HG02588 (cell line): ENCODE measurements at regions not wholly inside any gene's neighbourhood (a gene's known extent, or its start where the extent isn't known, plus 50 kb on each side); places are given as distances from the start of the nearest gene placed in this dataset.
"Not testable (repeated sequence)": the region's sequence is repeated elsewhere in the genome, so short reads cannot be mapped to it uniquely, and the experiment has no call there.

ENCODE experiments used
- ATAC-seq: cut with Tn5 transposase; IDR thresholded peaks from one replicate; pipeline ENCODE4 v1.9.1; 2021; ENCODE audit warnings: mild to moderate bottlenecking, moderate library complexity; ENCODE audit not compliant: unreplicated experiment

DNA sequence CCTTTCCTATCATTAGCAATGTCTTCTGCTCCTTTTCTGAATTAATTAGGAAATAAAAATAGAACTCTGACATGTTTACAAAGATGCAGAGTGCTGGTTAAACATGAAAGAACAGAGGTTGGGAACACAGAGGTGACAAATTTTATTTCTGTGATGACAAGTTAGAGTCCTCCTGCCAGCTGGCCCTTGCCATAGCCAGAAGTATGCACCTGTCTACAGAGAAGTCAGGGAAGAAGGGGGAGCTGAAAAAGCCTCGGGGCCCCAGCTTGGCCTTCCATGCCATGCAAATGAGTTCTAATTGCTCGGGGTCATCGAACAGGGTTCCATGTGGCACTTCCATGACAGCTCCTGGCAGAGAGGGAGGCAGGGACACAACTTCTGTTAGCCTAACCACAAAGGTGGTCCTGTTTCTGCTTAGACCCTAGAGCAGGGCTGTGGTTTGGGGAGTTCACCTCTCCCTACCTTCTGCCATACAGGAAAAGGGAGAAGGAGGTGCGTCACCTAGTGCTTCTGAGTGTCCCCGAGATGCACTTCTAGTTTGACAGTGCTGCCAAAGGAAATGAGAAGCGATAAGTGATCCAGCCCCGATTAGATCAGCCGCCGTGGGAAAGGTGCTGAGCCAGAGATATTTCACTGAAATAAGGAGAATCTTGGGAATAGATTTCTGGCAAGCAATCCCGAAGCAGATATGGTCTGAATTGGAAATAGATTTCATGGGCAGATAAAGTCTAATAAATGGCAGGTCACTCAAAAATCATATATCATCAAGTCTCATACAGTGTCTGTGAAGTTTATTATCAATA, 155.8 kb upstream of the FOXN3 start:
- no peak for ATAC-seq

DNA sequence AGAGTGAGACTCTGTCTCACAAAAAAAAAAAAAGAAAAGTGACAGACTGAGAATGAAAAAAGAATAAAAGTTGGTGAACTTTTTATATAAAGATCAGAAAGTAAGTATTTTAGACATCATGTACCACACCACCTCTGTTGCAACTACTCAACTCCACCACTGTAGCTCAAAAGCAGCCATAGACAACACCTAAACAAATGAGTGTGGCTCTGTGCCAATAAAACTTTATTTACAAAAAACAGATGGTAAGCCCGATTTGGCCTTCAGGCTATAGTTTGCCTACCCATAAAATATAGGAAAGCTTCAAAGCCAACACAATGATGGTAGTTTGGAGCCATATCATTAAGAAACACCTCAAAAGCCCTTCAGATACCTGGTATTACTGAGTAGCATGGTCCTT, 154.5 kb upstream of the FOXN3 start:
- no peak for ATAC-seq

DNA sequence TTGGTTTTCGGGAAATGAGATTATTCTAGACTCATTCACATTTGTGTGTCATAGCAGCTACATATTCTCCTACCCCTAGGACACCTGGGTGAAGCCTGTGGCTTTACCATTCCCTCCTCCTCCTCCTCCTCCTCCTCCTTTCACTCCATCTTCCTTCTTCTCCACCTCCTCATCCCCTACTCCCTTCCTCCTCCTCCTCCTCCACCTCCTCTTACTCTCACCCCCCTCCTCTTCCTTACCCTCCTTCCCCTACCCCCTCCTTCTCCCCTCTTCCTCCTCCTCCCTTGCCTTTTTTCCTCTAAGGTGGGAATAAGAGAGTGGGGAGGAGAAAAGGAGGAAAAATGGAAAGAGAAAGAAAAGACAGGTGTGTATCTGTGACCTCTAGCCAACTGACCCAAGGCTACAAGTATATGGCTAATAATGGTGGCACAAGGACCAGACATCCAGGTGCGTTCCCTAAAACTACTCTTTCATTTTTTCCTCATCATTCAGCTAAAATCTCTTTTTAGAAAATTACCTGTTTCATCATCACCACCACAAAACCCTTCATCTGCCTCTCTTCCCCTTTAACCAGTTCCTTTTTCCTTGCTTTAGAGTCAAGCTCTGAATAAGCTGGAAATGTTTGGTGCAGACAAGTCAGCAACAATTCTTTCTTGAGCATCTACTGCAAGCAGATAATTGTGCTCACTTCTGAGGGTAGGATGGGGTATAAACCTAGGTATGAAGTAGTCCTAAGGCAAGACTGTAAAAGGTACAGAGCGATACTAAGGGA, 149.8 kb upstream of the FOXN3 start:
- no peak for ATAC-seq

DNA sequence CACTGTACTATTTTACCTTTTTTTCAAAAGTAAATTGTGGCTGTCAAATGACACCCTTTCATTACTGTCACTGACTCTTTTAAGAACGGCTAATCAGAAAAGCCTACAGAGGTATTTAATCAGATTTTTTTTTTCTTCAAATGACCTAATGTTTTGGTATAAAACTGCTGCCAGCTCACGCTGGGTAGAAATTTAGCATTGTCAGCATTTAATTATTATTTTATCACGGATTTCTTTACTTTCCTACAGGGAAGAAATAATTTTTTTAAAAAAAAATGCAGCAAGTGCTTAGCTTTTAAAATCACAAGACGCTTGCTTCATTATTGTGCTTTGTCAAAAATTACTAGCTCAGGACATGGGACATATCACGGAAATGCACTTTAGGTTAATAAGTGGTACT, 149.1 kb upstream of the FOXN3 start:
- ATAC-seq, result no peak

DNA sequence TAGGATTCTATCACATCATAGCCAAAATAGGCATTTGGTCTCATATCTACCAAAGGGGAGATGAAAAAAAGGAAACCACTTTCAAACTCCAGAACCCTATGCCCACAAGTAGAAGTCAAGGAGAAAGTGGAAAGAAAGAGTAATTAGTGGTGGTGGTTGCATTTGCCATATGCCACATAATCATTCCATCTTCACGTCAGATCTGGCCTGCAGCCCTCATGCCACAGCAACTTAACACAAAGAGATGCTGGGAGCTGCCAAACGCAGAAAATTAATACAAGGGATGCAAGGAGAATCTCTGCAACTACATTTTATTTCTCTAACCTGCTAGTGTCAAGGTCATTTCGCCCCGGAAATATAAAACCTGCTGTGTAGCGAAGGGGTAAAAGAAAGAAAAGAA, 148.6 kb upstream of the FOXN3 start:
- ATAC-seq, result no peak

DNA sequence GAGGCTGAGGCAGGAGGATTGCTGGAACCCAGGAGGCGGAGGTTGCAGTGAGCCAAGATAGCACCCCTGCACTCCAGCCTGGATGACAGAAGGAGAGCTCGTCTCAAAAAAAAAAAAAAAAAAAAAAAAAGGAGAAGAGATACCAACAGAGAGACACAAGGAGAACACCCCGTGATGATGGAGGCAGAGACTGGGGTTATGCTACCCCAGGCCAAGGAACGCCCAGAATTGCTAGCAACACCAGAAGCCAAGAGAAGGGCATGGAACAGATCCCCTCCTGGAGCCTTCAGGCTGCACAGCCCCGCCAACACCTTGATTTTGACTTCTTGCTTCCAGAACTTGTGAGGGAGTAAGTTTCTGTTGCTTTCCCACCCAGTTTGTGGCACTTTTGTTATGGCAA, 148.0 kb upstream of the FOXN3 start:
- no peak for ATAC-seq

DNA sequence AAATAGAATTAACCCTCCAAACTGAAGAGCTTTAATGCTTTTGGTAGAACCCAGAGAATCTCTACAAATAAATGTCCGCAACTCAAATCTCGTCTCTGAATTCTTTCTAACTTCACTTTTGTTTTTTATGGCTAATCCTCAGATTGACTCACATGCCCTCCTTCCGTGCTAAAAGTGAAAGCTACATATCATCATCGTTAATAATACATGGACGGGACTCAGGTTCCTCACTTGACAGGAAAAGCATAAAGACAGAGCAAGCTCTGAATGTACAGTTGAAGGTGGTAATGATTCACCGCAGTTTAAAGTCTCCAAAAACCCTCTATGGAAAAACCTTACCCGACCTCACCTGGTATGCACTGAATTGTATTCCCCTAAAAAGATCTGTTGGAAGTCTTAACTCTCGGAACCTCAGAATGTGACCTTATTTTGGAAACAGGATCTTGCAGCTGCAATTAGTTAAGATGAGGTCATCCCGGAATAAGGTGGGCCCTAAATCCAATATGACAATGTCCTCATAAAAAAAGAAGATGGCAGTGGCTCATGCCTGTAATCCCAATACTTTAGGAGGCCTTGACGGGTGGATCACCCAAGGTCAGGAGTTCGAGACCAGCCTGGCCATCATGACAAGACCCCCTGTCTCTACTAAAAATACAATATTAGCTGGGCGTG, 147.4 kb upstream of the FOXN3 start:
- ATAC-seq, result no peak

DNA sequence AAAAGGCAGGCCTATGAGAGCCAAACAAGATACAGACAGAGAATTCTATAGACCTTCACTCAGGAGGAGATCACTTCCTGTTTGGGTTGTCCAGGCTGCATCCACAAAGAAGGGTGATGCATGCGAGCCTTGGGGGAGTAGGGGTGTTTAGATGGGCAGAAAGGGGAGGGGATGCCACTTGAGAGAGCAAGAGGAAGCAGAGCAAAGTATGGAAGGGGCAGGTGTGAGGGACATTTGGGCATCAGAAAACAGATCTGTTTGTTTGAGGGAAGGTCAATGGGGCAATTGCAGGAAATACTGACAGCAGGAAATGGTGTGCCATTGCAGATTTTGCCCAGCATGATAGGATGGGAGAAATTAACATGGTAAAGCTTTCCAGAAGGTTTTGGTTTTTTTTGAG, 146.4 kb upstream of the FOXN3 start:
- ATAC-seq, result no peak

DNA sequence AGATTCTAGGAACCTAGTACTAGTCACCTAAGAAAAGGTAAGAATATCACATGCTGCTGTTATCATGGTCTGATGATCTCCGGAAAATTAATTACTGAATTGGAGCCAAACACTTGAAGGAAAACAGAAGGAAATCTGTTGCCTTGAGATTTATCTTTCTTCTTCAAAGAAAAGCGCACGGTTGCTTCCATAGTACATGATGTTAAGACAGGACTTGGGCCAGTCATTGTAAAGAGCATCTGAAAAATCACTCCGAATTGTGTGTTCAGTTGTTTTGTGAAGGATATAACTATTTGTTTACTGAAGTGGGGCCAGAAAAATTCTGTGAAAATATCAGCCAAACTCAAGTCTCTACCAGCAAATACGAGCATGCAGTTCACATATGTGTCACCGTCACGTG, 134.9 kb upstream of the FOXN3 start:
- no peak for ATAC-seq

DNA sequence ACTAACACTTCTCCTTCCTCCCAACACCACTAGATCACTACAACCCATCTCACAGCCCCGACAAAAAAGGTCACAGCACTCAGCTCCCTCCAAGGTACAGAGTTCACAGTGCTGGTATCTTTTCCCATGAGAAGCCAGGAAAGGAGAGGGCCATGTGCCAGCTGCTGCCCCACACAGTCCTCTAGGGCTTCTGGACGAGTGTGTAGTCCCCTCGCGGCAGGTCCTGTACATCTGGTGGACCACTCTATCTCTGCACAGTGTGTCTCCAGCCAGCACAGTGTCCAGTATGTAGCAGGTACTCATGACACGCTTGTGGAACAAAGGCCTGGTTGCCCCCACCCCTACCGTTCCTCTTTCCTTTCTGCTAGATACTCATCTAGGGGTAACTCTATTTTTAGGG, 134.4 kb upstream of the FOXN3 start:
- no peak for ATAC-seq

DNA sequence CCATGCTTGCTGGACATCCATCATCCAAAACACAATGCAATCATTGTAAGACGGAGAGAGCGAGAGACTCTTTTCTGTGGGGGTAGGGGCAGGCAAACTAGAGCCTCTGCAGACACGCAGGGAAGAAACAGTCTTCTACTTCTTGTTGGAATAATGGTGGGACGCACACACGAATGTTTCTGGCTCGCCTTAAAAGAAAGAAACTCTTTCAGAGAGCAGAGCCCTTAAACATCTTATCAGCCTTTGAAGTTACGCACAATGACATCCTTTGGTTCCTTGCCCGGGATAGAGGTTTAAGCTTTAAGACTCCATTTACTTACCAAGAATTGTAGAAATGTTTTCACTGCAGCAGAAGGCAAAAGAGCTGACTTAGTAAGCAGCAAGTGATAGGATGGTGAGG, 133.8 kb upstream of the FOXN3 start:
- no peak for ATAC-seq

DNA sequence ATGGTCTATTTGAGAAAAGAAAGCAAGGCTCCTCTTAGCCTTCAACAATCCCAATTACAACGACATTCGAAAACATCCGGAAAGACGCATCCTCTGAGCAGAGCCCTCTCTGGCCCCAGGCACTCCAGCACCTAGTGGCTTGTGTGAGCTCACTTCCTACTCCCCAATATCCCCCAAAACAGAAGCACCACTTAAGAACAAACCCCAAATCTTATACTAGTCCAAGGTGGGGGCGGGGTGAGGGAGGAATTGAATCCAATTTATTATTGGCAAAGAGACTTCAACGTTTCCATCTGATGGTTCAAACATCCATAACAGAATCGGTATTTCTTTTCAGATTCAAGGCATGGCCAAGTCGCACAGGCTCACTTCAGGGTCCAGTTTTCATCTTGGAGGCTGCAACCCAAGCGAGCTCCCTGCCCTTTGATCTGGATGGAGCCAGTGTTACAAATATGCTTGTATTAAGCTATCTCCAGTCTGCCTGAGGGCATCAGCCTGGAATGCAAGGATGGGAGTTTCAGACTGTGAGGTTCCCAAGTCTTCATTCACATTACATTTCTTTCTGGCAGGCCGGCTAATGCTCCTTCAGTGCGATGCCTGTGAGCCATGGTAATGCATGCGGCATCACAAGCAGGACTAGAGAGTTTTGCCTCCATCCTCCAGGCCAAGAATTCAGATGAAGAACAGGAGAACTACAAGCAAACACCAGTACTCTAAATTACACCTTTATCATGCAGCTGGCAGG, 132.5 kb upstream of the FOXN3 start:
- no peak for ATAC-seq

DNA sequence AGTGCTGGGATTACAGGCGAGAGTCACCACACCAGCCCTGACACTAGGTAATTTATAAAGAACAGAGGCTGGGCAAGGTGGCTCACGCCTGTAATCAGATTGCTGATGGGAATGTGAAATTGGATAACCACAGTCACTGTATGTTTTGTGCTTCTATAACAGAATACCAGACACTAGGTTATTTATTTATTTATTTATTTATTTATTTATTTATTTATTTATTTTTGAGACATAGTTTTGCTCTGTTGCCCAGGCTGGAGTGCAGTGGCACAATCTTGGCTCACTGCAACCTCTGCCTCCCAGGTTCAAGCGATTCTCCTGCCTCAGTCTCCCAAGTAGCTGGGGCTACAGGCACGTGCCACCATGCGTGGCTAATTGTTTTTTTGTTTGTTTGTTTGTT, 130.0 kb upstream of the FOXN3 start:
- not testable (repeated sequence) for ATAC-seq

DNA sequence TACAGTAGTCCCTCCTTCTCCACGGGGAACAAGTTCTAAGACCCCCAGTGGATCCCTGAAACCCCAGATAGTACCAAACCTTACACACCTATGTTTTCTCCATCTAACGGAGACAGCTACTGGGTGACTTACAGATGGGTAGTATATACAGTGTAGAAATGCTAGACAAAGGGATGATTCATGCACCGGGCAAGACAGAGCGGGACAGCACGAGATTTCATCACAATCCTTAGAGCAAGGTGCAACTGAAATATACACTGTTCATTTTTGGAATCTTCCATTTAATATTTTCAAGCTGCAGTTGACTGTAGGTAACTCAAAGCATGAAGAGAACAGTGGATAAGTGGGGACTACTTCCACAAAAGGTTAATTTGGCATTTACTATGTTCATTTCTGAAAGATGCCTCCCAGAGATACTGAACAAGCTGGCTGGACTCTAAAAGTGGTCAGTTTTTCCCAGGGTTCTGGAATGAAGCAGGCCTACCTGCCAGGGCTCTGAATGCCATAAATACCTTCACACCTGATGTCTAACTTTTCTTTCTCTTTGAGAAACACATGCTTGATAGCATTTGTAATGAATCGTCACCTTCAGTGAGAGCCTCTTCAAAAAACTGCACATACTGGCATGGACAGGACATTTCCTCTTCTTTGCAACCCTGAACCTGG, 127.7 kb upstream of the FOXN3 start:
- ATAC-seq, result no peak

DNA sequence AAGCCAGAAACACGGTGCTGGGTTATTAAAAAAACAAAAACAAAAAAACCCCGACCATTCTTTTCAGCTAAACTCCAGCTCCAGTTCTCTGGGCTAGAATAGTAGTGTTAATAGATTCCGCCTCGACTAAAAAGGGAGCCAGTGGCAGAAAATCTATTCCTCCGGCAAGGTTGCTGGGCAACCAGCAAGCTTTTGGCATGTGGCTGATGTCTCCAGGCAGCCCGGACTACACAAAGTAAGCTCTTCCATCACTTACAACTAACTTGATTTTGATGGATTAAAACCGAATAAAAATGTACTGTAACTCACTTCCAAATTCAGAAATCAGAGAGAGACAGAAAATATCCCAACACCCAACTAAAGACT, 126.4 kb upstream of the FOXN3 start:
- ATAC-seq, result no peak

DNA sequence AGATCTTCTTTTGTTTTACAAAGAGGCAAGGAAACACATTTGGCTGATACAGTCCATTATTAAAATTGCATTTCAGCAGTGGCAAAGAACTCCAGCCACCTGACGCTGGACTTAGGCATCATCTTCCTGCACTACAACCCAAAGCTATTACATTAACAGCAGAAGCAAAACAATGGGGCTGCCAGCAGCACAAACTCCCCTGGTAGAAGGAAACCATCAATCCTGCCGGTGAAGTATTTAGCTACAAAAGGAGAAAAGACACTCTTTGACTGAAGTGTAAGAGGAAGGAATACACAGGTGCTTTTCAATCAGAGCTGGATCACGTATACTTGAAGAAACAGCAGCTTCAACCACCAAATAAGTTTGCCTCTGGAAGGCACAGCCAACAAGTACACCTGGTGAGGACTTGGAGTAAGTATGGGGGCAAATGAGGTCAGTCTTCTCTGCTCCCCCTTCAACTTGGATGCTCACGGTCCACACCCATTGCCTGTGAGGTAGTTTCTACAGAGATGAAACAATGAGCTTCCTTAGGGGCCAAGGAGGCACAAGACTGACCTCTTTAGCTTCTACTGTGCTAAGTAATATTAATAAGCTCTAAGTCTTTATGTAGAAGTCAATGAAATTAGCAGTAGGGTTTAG, 125.9 kb upstream of the FOXN3 start:
- no peak for ATAC-seq

DNA sequence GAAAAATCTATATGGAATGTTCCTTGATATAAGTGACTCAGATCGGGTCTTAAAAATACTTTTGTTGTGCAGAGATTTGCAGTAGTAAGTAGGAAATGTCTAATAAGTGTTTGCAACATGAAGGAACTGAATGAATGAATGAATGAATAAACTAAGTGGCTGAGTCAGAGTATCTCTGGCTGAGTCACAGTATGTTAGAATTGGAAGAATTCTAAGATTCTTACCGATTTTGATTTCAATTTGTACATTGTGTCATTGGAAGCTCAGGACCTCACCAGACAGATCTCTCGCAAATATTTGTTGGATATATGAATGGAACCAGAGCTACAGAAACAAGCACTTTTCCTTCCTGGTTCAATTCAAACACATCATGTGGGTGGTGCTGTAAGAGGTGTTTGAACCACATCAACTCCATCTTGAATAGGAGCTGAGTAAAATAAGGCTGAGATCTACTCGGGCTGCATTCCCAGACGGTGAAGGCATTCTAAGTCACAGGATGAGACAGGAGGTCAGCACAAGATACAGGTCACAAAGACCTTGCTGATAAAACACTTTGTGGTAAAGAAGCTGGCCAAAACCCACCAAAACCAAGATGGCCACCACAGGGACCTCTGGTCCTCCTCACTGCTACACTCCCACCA, 123.9 kb upstream of the FOXN3 start:
- ATAC-seq, result no peak

DNA sequence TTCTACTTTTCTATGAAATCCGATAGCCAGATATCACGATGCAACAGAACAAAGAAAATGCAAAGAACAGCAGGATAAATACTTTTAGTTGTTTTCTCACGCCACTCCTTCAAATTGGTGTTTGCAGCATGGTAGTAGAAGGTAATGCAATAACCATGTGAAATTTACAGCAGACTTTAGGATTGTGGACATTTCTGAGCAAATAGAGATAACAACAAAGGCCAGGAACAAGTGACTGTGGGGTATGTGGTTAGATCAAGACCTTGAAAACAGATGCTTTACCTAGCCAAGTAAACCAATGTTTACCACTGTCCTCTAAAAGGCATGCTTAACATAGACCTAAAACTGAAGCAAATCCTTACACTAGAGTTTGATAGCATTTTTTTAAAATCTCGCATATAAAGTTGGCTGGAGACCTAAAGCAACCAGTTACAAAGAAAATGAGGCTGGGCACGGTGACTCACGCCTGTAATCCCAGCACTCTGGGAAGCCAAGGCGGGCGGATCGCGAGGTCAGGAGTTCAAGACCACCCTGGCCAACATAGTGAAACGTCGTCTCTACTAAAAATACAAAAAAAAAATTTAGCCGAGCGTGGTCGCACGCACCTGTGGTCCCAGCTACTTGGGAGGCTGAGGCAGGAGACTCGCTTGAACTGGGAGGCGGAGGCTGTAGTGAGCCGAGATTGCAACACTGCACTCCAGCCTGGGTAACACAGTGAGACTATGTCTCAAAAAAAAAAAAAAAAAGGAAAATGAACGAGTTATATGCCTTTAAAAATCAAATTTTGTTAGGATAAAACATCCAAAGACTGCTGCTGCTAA, 123.2 kb upstream of the FOXN3 start:
- ATAC-seq, result no peak

DNA sequence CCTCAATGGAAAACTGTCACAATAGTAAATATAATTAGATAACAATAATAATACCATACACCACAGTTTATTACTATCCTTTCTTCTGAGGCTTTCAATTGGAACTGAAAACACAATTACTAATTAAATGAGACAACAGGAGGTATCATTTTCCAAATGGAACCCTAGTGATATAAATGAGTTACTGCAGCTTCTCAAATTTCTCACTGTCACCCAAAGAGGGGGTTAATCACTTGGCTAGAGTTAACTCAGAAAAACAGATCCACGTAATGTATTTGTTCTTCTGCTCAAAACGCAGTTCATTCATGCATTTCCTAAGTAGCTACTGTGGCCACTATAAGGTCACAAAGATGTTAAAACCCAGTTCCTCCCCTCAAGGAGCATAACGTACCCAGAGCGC, 120.9 kb upstream of the FOXN3 start:
- ATAC-seq, result no peak
